ENCODE measurements at regions not wholly inside any gene's neighbourhood (a gene's known extent, or its start where the extent isn't known, plus 50 kb on each side); places are given as distances from the start of the nearest gene placed in this dataset.

GRCh38 chr16:86877835-86878234, 299.5 kb downstream of the FOXL1 start:
- Mint-ChIP-seq H3K36me3 (no peaks in the 10 kb centered on the region), H3K27me3 (ENCODE audit: low read depth in 2 of 2) (peaks cover 38 to 53% of the 10 kb centered on the region in 2 donors), H3K27ac (no peak overlapping the region), H3K4me3 (no peak overlapping the region), H3K4me1 (no peaks in the 10 kb centered on the region), H3K9me3 (no peaks in the 10 kb centered on the region)
- no peaks in the 10 kb centered on the region for H3K36me3 ChIP-seq (ENCODE audit: control insufficient read depth, insufficient read depth, low read length)
- H3K9me3 ChIP-seq (ENCODE audit: control insufficient read depth, insufficient read depth, low read length) = no peaks in the 10 kb centered on the region
- 42% methylated on average over 2 of the region's 2 CpGs for WGBS (ENCODE audit: insufficient coverage)
- no peak for ATAC-seq
- peaks cover 13% of the 10 kb centered on the region for H3K27me3 ChIP-seq (ENCODE audit: control insufficient read depth, insufficient read depth, low read length)
- no peak overlapping the region for H3K4me3 ChIP-seq (ENCODE audit: low read length)
- H3K27ac ChIP-seq (ENCODE audit: low read length) = no peak overlapping the region
- no peaks in the 10 kb centered on the region for H3K4me1 ChIP-seq (ENCODE audit: control insufficient read depth, insufficient read depth, low read length)
- no peak for DNase-seq
- TF ChIP-seq CTCF (IDR thresholded peaks at IDR 0.05) = no peak
- intact Hi-C loops (cut with micrococcal nuclease) = no loop called here

GRCh38 chr16:86878236-86879080, 300.1 kb downstream of the FOXL1 start:
- intact Hi-C loops (cut with micrococcal nuclease) = no loop called here
- Mint-ChIP-seq H3K27me3 (ENCODE audit: low read depth in 2 of 2) (peaks cover 38 to 57% of the 10 kb centered on the region in 2 donors), H3K36me3 (no peaks in the 10 kb centered on the region), H3K27ac (no peak overlapping the region), H3K4me1 (no peaks in the 10 kb centered on the region), H3K4me3 (no peak overlapping the region), H3K9me3 (no peaks in the 10 kb centered on the region)
- DNase-seq = no peak
- ATAC-seq = no peak
- 12% methylated on average over 38 of the region's 38 CpGs for WGBS (ENCODE audit: insufficient coverage)
- Histone ChIP-seq H3K27me3 (ENCODE audit: control insufficient read depth, insufficient read depth, low read length) (peaks cover 13% of the 10 kb centered on the region), H3K4me3 (ENCODE audit: low read length) (no peak overlapping the region), H3K36me3 (ENCODE audit: control insufficient read depth, insufficient read depth, low read length) (no peaks in the 10 kb centered on the region), H3K27ac (ENCODE audit: low read length) (no peak overlapping the region), H3K9me3 (ENCODE audit: control insufficient read depth, insufficient read depth, low read length) (no peaks in the 10 kb centered on the region), H3K4me1 (ENCODE audit: control insufficient read depth, insufficient read depth, low read length) (no peaks in the 10 kb centered on the region)
- no peak for TF ChIP-seq CTCF (IDR thresholded peaks at IDR 0.05)

GRCh38 chr16:86879268-86879667, 300.9 kb downstream of the FOXL1 start:
- DNase-seq = no peak
- H3K4me1 ChIP-seq (ENCODE audit: control insufficient read depth, insufficient read depth, low read length) = no peaks in the 10 kb centered on the region
- intact Hi-C loops (cut with micrococcal nuclease) = no loop called here
- no peak overlapping the region for H3K27ac ChIP-seq (ENCODE audit: low read length)
- H3K9me3 Mint-ChIP-seq = no peaks in the 10 kb centered on the region
- no peak overlapping the region for H3K4me3 ChIP-seq (ENCODE audit: low read length)
- no peak for TF ChIP-seq CTCF (IDR thresholded peaks at IDR 0.05)
- no peaks in the 10 kb centered on the region for H3K9me3 ChIP-seq (ENCODE audit: control insufficient read depth, insufficient read depth, low read length)
- WGBS (ENCODE audit: insufficient coverage) = 89% methylated on average over 11 of the region's 11 CpGs
- no peaks in the 10 kb centered on the region for H3K36me3 Mint-ChIP-seq
- no peak overlapping the region for H3K27ac Mint-ChIP-seq
- no peak overlapping the region for H3K4me3 Mint-ChIP-seq
- H3K4me1 Mint-ChIP-seq = no peaks in the 10 kb centered on the region
- peaks cover 13% of the 10 kb centered on the region for H3K27me3 ChIP-seq (ENCODE audit: control insufficient read depth, insufficient read depth, low read length)
- no peaks in the 10 kb centered on the region for H3K36me3 ChIP-seq (ENCODE audit: control insufficient read depth, insufficient read depth, low read length)
- no peak for ATAC-seq
- peaks cover 38 to 57% of the 10 kb centered on the region in 2 donors for H3K27me3 Mint-ChIP-seq (ENCODE audit: low read depth in 2 of 2)

Measured in natural killer cell (primary cell).